Kidney (tissue), 13 donors: ENCODE measurements at regions not wholly inside any gene's neighbourhood (a gene's known extent, or its start where the extent isn't known, plus 50 kb on each side); places are given as distances from the start of the nearest gene placed in this dataset.

ENCODE experiments used
- DNase-seq, 5 donors: peaks; one replicate each; pipeline ENCODE4 v3.0.0-alpha.2; 2013 to 2020
- FAIRE-seq: peaks from 2 replicates; lab custom pipeline; 2012; peaks lifted over from hg19 to GRCh38; lab: Jason Lieb, UNC
- H3K27ac ChIP-seq, 2 donors: one replicate each; pipeline ENCODE4 v1.7.0; 2013; ENCODE audit warnings: low read depth in 2 of 2, low read length in 2 of 2, inconsistent platforms in 1 of 2
- H3K27me3 ChIP-seq: one replicate; pipeline ENCODE4 v1.7.1; 2013; ENCODE audit warnings: low read length, inconsistent platforms; ENCODE audit not compliant: control insufficient read depth, insufficient read depth
- H3K36me3 ChIP-seq, 3 donors: one replicate each; pipeline versions ENCODE4 v1.7.0 to v1.7.1; 2013; ENCODE audit warnings: low read length in 3 of 3, control low read depth in 1 of 3, inconsistent platforms in 1 of 3; ENCODE audit not compliant: insufficient read depth in 3 of 3, control insufficient read depth in 2 of 3
- H3K4me1 ChIP-seq, 3 donors: one replicate each; pipeline versions ENCODE4 v1.7.0 to v1.7.1; 2013; ENCODE audit warnings: low read length in 3 of 3, inconsistent platforms in 1 of 3, low read depth in 1 of 3; ENCODE audit not compliant: control insufficient read depth in 2 of 3, insufficient read depth in 2 of 3
- H3K4me3 ChIP-seq, 3 donors: one replicate each; pipeline versions ENCODE4 v1.7.0 to v1.8.1; 2013; ENCODE audit warnings: low read length in 3 of 3, control low read depth in 1 of 3, inconsistent platforms in 1 of 3
- H3K9ac ChIP-seq, 3 donors: one replicate each; pipeline versions ENCODE4 v1.7.0 to v1.7.1; 2013; ENCODE audit warnings: low read length in 3 of 3, control low read depth in 1 of 3, inconsistent platforms in 1 of 3
- H3K9me3 ChIP-seq, 3 donors: one replicate each; pipeline versions ENCODE4 v1.7.0 to v1.7.1; 2013; ENCODE audit warnings: low read length in 3 of 3, control low read depth in 1 of 3, inconsistent platforms in 1 of 3; ENCODE audit not compliant: control insufficient read depth in 2 of 3, insufficient read depth in 1 of 3
- CTCF ChIP-seq: IDR thresholded peaks from 3 replicates; pipeline ENCODE4 v1.5.1; 2012; ENCODE audit warnings: mild to moderate bottlenecking, moderate library complexity, borderline replicate concordance; ENCODE audit not compliant: insufficient read depth; ENCODE audit errors: extremely low read depth
- intact Hi-C: fragments of 100-400 bp; cut with DNase I; formaldehyde crosslinking; loops from one replicate; pipeline ENCODE4 v1.11.1; 2022
- donor health status: control.
- donor health status: control.
- donor health status: control.
- donor health status: control.
- donor health status: control.
- donor health status: DM: yes; HTN: yes; CAD: no.
- donor health status: Normal renal cell carcinoma (clear cell type).

GRCh38 chr12:90585640-90586304, 369.2 kb downstream of the CCER1 start:
- no peaks in the 10 kb centered on the region for H3K4me1 ChIP-seq
- no peak overlapping the region for H3K27ac ChIP-seq
- H3K9me3 ChIP-seq = no peaks in the 10 kb centered on the region
- no peak overlapping the region for H3K4me3 ChIP-seq
- TF ChIP-seq CTCF = no peak
- intact Hi-C loops = no loop called here
- no peak overlapping the region for H3K9ac ChIP-seq
- FAIRE-seq = no peak
- no peaks in the 10 kb centered on the region for H3K36me3 ChIP-seq
- H3K27me3 ChIP-seq = no peaks in the 10 kb centered on the region
- peak in 1 of 5 donors; percentile 10 for DNase-seq

- Histone ChIP-seq H3K9me3 (no peaks in the 10 kb centered on the region), H3K27ac (no peak overlapping the region), H3K4me1 (no peaks in the 10 kb centered on the region), H3K27me3 (no peaks in the 10 kb centered on the region), H3K4me3 (no peak overlapping the region), H3K9ac (no peak overlapping the region), H3K36me3 (no peaks in the 10 kb centered on the region)
- no peak for DNase-seq
- no peak for TF ChIP-seq CTCF
- intact Hi-C loops = no loop called here
- no peak for FAIRE-seq
Observed at GRCh38 chr12:90576707-90577106, 378.3 kb downstream of the CCER1 start.

GRCh38 chr12:90575995-90576394, 379.0 kb downstream of the CCER1 start:
- Histone ChIP-seq H3K9ac (no peak overlapping the region), H3K27ac (no peak overlapping the region), H3K4me1 (no peaks in the 10 kb centered on the region), H3K36me3 (no peaks in the 10 kb centered on the region), H3K9me3 (no peaks in the 10 kb centered on the region), H3K4me3 (no peak overlapping the region), H3K27me3 (no peaks in the 10 kb centered on the region)
- DNase-seq (no peak), FAIRE-seq (no peak)
- no peak for TF ChIP-seq CTCF
- intact Hi-C loops = no loop called here

GRCh38 chr12:90574676-90575075, 380.3 kb downstream of the CCER1 start:
- FAIRE-seq (no peak), DNase-seq (no peak)
- Histone ChIP-seq H3K36me3 (no peaks in the 10 kb centered on the region), H3K4me1 (no peaks in the 10 kb centered on the region), H3K27ac (no peak overlapping the region), H3K9ac (no peak overlapping the region), H3K4me3 (no peak overlapping the region), H3K9me3 (no peaks in the 10 kb centered on the region), H3K27me3 (no peaks in the 10 kb centered on the region)
- TF ChIP-seq CTCF = no peak
- intact Hi-C loops = no loop called here
